Osteoblast (primary cell): ENCODE measurements at regions not wholly inside any gene's neighbourhood (a gene's known extent, or its start where the extent isn't known, plus 50 kb on each side); places are given as distances from the start of the nearest gene placed in this dataset.
A peak's percentile ranks its signal among the peaks of the same experiment; 100 is the strongest.

Experiments used
- DNase-seq: peaks from one replicate; pipeline ENCODE4 v3.0.0; 2011; ENCODE audit warnings: low spot score, mixed read lengths; ENCODE audit not compliant: insufficient read length; ENCODE audit errors: missing footprints
- H2AFZ ChIP-seq: 2 replicates; pipeline ENCODE4 v1.6.0; 2011; ENCODE audit warnings: mild to moderate bottlenecking, low read length
- H3K27ac ChIP-seq: 2 replicates; pipeline ENCODE4 v1.5.1; 2011; ENCODE audit warnings: mild to moderate bottlenecking, low read depth, low read length, moderate library complexity
- H3K27me3 ChIP-seq: 2 replicates; pipeline ENCODE4 v1.6.0; 2012; ENCODE audit warnings: mild to moderate bottlenecking, control low read depth, inconsistent platforms, low read length, moderate library complexity; ENCODE audit not compliant: insufficient read depth
- H3K36me3 ChIP-seq: 2 replicates; pipeline ENCODE4 v1.5.1; 2011; ENCODE audit warnings: mild to moderate bottlenecking, low read length, control low read depth, moderate library complexity; ENCODE audit not compliant: insufficient read depth
- H3K4me1 ChIP-seq: 2 replicates; pipeline ENCODE4 v1.5.1; 2011; ENCODE audit warnings: mild to moderate bottlenecking, low read length, control low read depth, moderate library complexity; ENCODE audit not compliant: insufficient read depth
- H3K4me2 ChIP-seq: 2 replicates; pipeline ENCODE4 v1.6.0; 2011; ENCODE audit warnings: mild to moderate bottlenecking, low read length; ENCODE audit not compliant: insufficient read depth
- H3K4me3 ChIP-seq: fragments of 200-600 bp; sonication (generic); 3 replicates; pipeline ENCODE4 v1.5.1; 2012; ENCODE audit warnings: mild to moderate bottlenecking, low read length, inconsistent platforms; ENCODE audit not compliant: insufficient read depth
- H3K79me2 ChIP-seq: 2 replicates; pipeline ENCODE4 v1.6.0; 2012; ENCODE audit warnings: mild to moderate bottlenecking, low read length, control low read depth, inconsistent platforms; ENCODE audit not compliant: insufficient read depth
- H3K9me3 ChIP-seq: 2 replicates; pipeline ENCODE4 v1.5.1; 2011; ENCODE audit warnings: low read depth, low read length, control low read depth
- H4K20me1 ChIP-seq: 2 replicates; pipeline ENCODE4 v1.6.0; 2012; ENCODE audit warnings: mild to moderate bottlenecking, low read length, control low read depth; ENCODE audit not compliant: insufficient read depth
- CTCF ChIP-seq: IDR thresholded peaks from 2 replicates; pipeline ENCODE4 v1.5.1; 2011; ENCODE audit warnings: mild to moderate bottlenecking, low read depth, low read length, moderate library complexity; ENCODE audit errors: extremely low read depth

- H3K79me2 ChIP-seq: no peaks in the 10 kb centered on the region
- no peaks in the 10 kb centered on the region for H3K4me1 ChIP-seq
- H4K20me1 ChIP-seq: no peaks in the 10 kb centered on the region
- no peak for TF ChIP-seq CTCF
- no peak overlapping the region for H3K4me2 ChIP-seq
- no peaks in the 10 kb centered on the region for H3K9me3 ChIP-seq
- H3K27ac ChIP-seq: no peak overlapping the region
- no peak overlapping the region for H2AFZ ChIP-seq
- no peaks in the 10 kb centered on the region for H3K36me3 ChIP-seq
- no peak overlapping the region for H3K4me3 ChIP-seq
- no peaks in the 10 kb centered on the region for H3K27me3 ChIP-seq
- DNase-seq: peak; percentile 55
These were observed 113.9 kb upstream of the USP24 start for GRCh38 chr1:55329091-55329490.

- Histone ChIP-seq H3K27me3 (no peaks in the 10 kb centered on the region), H3K79me2 (no peaks in the 10 kb centered on the region), H2AFZ (peak overlapping the region; percentile 62), H3K4me2 (peak overlapping the region; percentile 51), H4K20me1 (no peaks in the 10 kb centered on the region), H3K9me3 (no peaks in the 10 kb centered on the region), H3K27ac (no peak overlapping the region), H3K4me3 (no peak overlapping the region), H3K4me1 (peaks cover 5% of the 10 kb centered on the region), H3K36me3 (no peaks in the 10 kb centered on the region)
- no peak for DNase-seq
- no peak for TF ChIP-seq CTCF
These were observed 111.5 kb upstream of the USP24 start for GRCh38 chr1:55326496-55327243.

GRCh38 chr1:55323760-55324159, 108.6 kb upstream of the USP24 start:
- no peaks in the 10 kb centered on the region for H3K79me2 ChIP-seq
- H3K27ac ChIP-seq: no peak overlapping the region

More at GRCh38 chr1:55323760-55324159, 108.6 kb upstream of the USP24 start:
- Histone ChIP-seq H2AFZ (no peak overlapping the region), H3K9me3 (no peaks in the 10 kb centered on the region), H3K27me3 (no peaks in the 10 kb centered on the region), H3K4me3 (no peak overlapping the region), H3K4me1 (peaks cover 5% of the 10 kb centered on the region), H3K4me2 (no peak overlapping the region), H3K36me3 (no peaks in the 10 kb centered on the region), H4K20me1 (no peaks in the 10 kb centered on the region)
- TF ChIP-seq CTCF: no peak
- DNase-seq: no peak
